IPS DF 19.7 (cell line): ENCODE measurements at regions not wholly inside any gene's neighbourhood (a gene's known extent, or its start where the extent isn't known, plus 50 kb on each side); places are given as distances from the start of the nearest gene placed in this dataset.
"Not testable (repeated sequence)": the region's sequence is repeated elsewhere in the genome, so short reads cannot be mapped to it uniquely, and the experiment has no call there.

Experiments
- DNase-seq: peaks from one replicate; pipeline ENCODE4 v3.0.0-alpha.2; 2013; ENCODE audit warnings: low read depth, low spot score

DNA sequence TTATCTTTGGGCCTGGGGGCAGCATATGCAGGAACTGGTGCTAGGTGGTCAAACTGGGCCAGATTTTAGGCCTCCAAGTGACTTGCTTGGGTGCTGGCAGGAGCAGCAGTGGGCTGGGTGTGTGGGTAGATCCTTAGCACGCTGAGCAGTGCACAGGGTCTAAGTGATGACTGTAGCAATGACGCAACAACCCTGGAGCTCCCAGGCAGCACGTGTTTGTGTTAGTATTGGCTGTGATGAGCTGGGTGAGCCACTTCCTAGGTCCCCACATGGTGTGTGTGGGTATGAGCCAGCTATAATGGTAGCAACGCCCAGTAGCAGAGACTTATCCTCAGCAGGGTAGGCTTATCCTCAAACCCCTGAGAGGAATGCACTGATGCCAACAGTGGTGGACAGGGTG lies 570.6 kb upstream of the ROBO1 start:
- no peak for DNase-seq

DNA sequence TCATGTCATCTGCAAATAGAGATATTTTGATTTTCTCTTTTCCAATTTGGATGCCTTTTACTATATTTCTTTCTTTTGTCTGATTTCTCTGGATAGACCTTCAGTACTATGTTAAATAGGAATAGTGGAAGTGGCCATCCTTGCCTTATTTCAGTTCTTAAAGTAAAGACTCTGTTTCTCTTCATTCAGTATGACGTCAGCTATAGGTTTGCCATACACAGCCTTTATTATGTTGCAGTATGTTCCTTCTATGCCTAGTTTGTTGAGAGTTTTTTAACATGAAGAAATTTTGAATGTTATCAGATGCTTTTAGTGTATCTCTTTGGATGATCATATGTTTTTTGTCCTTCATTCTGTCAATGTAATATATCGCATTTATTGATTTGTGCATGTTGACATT lies 566.7 kb upstream of the ROBO1 start:
- no peak for DNase-seq

- no peak for DNase-seq
Observed at GRCh38 chr3:80331494-80332170, 563.8 kb upstream of the ROBO1 start.

DNA sequence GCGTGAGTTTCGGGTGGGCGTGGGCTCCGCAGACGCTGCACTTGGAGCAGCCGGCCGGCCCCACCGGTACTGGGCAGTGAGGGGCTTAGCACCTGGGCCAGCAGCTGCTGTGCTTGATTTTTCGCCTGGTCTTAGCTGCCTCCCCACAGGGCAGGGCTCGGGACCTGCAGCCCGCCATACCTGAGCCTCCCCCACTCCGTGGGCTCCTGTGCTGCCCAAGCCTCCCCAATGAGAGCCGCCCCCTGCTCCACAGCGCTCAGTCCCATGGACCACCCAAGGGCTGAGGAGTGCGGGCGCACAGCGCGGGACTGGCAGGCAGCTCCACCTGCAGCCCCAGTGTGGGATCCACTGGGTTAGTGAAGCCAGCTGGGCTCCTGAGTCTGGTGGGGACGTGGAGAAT lies 546.7 kb upstream of the ROBO1 start:
- DNase-seq: not testable (repeated sequence)

- no peak for DNase-seq
Observed at GRCh38 chr3:80308637-80309036, 540.8 kb upstream of the ROBO1 start.

DNA sequence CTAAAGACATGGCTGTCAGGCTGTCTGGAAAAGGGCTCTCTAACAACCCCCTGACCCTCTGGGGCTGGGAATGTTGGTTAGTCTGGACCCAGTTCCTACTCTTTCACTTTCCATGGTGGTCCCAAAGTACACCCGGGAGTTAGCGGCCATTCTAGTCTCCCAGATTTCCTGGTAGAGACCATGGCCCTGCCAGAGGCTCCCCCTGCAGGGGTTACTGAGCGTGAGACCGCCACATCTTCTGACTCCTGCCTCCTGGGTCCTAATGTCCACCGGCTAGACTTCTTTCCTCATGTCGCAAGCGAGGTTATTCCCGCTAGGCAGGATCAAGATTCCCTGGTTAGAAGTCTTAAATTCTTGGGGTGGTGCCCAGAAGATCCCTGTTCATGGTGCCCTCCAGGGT lies 540.0 kb upstream of the ROBO1 start:
- DNase-seq: peak; percentile 12

DNA sequence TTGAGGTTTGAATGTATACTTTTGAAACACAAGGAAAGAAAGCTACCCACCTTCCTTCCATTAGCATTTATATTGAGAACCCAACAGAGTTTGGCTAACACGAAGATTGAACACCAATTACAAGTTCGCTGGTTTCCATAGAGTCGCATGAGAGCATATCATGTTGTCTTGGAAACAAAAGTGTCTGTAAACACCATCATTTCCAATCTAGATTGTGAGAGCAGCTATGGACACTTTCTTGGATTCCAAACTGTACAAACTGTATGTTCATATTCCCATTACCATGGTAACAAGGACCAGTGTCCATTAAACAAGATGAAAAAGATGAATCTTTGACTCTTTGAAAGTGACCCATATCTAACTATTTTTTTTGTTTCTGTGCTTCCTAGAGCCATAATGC lies 529.9 kb upstream of the ROBO1 start:
- no peak for DNase-seq

- DNase-seq: no peak
Observed at GRCh38 chr3:80285388-80285787, 517.6 kb upstream of the ROBO1 start.

- no peak for DNase-seq
Observed at GRCh38 chr3:80283783-80284182, 516.0 kb upstream of the ROBO1 start.

DNA sequence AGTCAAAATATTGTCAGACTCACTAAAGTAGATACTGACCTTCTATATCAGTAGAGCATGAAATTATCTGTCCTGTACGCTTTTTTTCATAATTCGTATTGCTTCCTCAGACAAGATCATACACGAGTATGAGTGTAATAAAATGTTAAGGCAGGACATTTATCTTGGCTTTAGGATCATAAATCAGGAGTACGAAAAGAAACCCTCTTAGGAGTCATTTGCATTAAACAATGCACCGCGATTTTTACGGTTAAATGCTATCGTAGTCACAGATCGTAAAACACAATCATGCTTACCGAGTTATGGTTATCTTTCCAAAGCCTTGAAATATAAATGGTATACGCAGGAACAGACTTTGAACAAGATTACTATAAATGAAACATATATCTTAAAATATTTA lies 510.3 kb upstream of the ROBO1 start:
- DNase-seq: no peak

- no peak for DNase-seq
Observed at GRCh38 chr3:80275120-80275519, 507.3 kb upstream of the ROBO1 start.

GRCh38 chr3:80263260-80263659 lies 495.5 kb upstream of the ROBO1 start:
- DNase-seq: no peak

DNA sequence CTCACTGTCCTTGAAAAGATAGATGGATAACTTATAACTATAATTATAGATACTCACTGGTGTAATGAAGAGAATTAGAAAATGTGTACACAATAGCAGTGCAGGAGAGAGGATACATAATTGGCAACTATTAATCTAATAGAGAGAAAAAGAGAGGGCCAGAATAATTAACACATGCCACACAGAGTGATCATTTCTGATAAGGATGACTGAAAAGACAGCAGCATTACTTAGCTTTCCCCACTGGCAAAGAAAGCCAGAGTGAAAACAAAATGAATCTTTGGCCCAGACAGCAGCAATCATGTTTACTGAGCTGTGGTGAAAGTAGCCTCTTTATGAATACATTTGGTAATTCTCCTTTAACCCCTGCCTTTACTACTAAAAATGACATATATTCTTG lies 493.3 kb upstream of the ROBO1 start:
- no peak for DNase-seq

DNA sequence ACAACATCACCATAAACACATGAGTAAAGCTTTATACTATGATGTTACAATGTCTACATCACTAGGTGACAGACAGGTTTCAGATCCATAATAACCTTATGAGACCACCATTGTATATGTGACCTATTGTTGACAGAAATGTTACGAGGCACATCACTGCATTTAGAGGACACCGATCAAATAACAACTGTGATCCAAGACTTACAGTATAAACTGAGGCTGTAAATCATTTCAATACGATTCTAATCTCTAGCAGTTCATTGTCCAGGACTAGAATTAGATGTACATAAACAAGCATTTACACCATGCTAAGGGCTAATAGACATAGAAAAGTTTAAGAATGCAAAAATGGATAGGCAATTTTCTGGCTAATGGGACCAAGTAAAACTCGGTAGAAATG lies 491.9 kb upstream of the ROBO1 start:
- DNase-seq: no peak

- no peak for DNase-seq
Observed at GRCh38 chr3:80252113-80252512, 484.3 kb upstream of the ROBO1 start.

- no peak for DNase-seq
Observed at GRCh38 chr3:80247766-80248165, 480.0 kb upstream of the ROBO1 start.

DNA sequence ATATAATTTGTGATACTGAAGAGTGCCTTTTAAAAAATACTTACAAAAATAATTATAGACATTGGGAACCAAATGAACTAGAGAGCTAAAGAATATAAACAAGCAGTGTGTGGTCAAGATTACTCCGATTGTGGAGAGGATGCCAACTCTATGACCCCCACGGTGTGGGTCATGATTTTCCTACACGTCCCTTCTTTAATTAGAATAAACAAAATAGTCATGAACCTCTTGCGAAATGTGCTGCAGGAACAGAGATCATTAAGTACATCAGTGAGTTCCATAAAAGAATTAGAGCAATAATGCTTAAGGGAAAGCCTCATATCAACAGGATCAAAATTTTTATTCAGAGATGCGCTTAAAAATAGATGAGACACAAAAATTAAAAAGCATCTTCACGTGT lies 476.6 kb upstream of the ROBO1 start:
- DNase-seq: no peak

DNA sequence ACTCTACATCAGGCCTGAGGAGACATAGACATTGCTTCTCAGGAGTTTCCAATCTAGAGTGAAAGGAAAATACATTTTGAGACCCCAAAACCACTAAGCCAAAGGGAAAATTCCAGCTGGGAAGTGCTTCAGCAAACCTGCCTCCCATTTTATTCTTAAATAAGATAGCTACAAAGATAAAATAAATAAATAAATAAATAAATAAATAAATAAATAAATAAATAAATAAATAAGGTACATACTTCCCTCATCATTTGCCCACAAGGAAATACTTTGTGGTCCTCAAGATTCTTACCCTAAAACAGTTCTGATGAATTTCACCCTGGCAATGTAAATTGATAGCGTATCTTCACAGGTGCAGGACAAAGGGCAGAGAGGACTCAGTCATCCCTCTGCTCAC lies 474.0 kb upstream of the ROBO1 start:
- no peak for DNase-seq

DNA sequence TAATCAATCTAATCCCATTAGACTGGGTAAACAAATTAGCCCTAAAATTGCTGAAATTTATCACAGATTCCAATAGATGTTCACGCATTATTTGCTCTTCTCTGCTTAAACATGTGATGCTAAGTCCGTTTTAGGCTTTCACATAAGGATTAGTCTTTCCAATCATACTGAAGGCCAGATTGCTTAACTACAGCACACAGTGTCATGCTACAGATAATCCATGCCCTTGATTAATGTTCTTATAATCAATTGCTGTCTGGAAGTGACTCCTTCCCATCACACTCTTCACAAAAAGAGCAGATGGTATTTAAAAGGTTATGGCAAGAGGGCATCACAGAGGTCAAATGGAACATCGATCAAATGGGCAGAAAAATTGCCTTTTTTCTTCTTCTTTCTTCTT lies 471.5 kb upstream of the ROBO1 start:
- no peak for DNase-seq

GRCh38 chr3:80238606-80239005 lies 470.8 kb upstream of the ROBO1 start:
- no peak for DNase-seq

GRCh38 chr3:80238152-80238551 lies 470.4 kb upstream of the ROBO1 start:
- no peak for DNase-seq

- DNase-seq: no peak
Observed at GRCh38 chr3:80234706-80235105, 466.9 kb upstream of the ROBO1 start.

- no peak for DNase-seq
Observed at GRCh38 chr3:80233576-80233975, 465.8 kb upstream of the ROBO1 start.

GRCh38 chr3:80232760-80233159 lies 465.0 kb upstream of the ROBO1 start:
- DNase-seq: peak; percentile 28
